ENCODE measurements at regions not wholly inside any gene's neighbourhood (a gene's known extent, or its start where the extent isn't known, plus 50 kb on each side); places are given as distances from the start of the nearest gene placed in this dataset.
"Not testable (repeated sequence)": the region's sequence is repeated elsewhere in the genome, so short reads cannot be mapped to it uniquely, and the experiment has no call there.

DNA sequence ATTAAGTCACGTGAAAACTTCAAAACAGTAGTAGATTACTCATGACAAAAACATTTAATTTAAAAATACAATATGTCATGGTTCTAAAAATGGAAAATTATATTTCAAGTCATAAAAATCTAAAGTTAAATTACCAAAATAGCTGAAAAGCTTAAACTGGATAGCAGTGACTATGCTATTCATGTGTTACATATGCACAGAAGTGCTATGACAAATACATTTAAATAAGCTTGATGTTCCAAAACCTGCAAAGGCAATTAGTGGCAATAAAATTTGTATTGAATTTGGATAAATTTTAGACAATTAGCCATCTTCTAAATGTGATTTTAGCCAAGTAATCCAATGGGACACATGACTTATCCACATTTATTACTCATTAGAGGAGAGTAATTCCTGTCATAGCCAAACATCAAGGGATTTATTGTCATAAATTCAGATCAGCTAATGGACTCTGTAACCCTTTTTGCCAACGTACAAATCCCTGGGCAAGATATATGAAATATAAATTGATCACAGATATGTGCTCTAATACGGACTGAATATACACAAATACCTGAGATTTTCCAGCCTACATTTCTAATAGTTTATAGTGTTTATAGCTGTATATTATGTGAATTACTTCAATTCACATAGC lies 419.4 kb downstream of the ISL1 start:
- no peak for DNase-seq

DNA sequence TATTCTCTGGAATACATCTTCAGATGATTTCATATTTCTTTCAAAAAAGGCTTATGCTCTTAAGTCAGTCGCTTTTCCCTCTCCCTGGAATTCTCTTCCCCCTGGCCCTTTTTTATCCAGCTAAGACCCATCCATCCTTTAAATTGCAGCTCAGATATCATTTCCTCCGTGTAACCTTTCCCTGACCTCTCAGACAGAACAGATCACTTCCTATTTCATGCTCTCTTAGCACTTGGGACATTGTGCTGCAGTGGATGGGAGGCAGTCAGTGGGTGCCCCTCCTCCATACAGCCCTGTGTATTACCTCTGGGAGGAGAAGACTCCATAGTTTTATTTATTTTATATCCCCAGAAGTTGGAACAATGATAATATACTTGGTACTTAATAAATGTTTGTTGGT lies 423.4 kb downstream of the ISL1 start:
- DNase-seq = no peak

- DNase-seq = no peak
These were observed 427.3 kb downstream of the ISL1 start for GRCh38 chr5:51810592-51810991.

DNA sequence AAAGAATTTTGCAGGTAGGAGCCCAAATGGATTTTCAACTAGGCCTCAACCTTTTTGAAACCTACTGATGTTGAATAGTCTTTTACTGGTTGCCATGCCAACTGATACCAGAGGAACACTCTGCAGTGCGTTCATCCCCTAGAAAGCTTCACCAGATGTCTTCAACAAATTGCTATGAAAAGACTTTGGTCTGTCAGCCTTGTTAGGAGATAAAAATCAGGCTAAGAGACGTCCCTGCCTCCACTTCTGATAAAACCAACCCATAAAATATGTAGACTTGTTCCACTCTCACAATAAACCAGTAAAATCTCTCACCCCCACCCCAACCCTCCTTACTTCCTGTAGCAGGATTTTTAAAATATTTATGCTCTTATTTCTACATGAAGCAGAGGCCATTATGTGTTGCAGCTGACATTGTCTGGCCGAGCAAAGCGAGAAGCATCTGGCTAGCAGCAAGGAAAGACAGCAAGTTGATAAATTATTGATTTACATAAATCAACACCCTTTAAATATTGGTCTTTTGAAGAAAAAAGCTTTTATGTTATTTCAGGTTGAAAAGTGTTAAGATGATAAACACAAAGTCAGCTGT lies 428.7 kb downstream of the ISL1 start:
- DNase-seq = no peak

DNA sequence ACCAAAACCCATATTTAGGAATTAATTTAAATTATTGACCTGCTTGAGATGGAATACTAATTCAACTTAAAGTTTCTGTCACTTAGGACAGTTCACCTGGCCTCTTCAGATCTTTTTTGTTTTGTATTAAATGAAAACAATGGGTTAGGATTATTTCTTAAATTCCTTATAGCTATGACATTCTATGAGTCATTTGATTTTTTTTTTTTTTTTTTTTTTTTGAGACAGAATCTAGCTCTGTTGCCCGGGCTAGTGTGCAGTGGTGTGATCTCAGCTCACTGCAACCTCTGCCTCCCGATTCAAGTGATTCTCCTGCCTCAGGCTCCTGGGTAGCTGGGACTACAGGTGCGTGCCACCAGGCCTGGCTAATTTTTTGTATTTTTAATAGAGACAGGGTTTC lies 431.6 kb downstream of the ISL1 start:
- not testable (repeated sequence) for DNase-seq

GRCh38 chr5:51816427-51816826 lies 433.2 kb downstream of the ISL1 start:
- no peak for DNase-seq

GRCh38 chr5:51821697-51822096 lies 438.4 kb downstream of the ISL1 start:
- DNase-seq = no peak

DNA sequence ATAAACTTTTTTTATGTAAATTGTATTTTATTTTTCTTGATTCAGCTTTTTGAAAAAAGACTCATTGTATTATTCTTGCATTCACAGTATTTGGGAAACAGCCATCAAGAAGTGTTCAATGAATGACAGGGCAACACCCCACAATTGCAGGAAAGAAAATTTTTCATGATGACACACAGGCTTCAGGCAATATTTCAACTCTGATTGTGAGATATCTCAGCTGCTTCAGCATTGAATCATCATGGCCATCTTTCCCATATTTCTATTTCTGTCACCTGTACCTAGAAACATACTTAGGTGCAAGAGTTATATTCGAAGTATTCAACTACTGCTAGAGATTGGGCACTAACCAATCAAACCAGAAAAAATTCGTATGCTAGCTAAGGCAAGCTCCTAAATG lies 446.0 kb downstream of the ISL1 start:
- DNase-seq = no peak

DNA sequence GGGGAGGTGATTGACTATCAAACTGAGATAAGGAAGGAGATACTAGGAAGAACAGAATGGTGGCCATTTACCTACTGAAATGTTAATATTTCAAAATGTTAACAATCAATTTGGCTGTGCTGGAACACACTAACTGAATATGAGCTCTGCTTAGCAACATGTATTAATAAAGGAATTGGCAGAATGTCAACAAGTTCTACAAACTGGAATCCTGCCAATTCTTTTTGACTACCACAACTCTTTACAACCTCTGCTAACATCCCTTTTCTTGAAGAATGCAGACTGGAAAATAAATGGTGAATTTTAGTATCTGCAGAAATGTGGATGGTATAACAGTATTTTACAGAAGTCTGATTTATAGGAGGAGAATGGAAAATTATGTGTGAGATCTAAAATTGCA lies 446.4 kb downstream of the ISL1 start:
- DNase-seq = no peak

GRCh38 chr5:51832934-51833470 lies 449.8 kb downstream of the ISL1 start:
- DNase-seq = no peak

DNA sequence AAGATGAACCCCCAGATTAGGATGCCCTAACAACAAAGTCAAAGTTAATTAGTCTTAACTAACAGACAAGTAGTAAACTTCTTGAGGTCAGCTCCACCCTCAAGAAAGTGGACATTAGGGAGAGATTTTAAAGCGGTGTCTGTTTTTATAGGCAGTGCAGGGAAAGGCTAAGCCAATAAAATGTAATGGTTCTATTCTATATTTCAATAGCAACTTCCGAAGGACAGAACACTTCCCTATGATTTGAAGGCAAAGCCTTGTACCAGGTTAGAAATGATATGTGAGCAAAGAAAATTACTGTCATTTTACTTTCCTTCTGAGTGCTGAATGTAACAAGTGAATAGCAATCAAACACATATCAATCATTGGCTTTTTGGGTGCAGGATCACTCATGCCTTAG lies 455.2 kb downstream of the ISL1 start:
- no peak for DNase-seq

DNA sequence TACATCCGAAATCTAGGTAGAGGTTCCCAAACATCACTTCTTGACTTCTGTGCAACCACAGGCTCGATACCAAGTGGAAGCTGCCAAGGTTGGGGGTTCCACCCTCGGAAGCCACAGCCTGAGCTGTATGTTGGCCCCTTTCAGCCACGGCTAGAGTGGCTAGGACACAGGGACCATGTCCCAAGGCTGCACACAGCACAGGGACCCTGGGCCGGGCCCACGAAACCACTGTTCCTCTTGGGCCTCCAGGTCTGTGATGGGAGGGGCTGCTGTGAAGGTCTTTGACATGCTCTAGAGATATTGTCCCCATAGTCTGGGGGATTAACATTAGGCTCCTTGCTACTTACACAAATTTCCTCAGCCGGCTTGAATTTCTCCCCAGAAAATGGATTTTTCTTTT lies 460.6 kb downstream of the ISL1 start:
- DNase-seq = no peak

GRCh38 chr5:51846015-51846414 lies 462.8 kb downstream of the ISL1 start:
- no peak for DNase-seq

GRCh38 chr5:51859624-51860023 lies 476.4 kb downstream of the ISL1 start:
- DNase-seq = no peak

GRCh38 chr5:51860532-51861018 lies 477.3 kb downstream of the ISL1 start:
- DNase-seq = no peak

GRCh38 chr5:51872144-51872543 lies 488.9 kb downstream of the ISL1 start:
- no peak for DNase-seq

GRCh38 chr5:51881901-51882300 lies 498.7 kb downstream of the ISL1 start:
- DNase-seq = no peak

DNA sequence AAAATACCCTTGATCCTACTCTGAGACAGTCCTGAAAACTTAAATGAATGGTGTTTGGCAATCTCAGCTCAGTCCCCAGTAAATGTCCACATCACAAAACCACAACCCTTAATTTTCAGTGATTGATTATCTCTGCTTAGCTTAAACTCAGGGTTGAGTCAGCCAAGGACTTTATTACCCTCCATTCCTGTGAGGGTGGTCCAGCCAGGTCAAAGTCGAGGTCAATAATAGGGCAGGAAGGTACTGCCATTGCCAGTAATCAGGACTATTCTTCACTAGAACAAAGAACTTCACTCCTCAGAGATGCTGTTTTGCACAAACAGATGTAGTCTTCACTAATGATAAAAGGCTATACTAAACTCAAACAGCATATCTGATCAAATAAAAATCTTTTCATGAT lies 499.4 kb downstream of the ISL1 start:
- no peak for DNase-seq

DNA sequence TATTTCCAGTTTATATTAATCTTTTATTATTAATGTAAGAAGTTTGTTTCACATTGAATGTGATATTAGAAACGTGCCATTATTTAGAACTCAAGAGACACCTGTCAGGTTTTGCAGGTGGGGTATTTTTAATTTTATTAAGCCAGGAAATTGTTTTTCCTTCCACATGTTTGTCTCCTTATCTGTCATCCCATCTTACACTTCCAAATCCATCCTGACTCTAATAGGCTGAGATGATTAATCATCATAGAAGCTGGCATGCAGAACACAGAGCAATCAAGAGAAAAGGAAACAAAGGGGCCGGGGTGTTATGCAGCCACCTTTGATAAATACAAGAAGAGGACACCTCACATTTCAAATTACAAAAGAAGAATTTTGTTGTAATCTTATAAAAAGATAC lies 506.5 kb downstream of the ISL1 start:
- DNase-seq = no peak

- DNase-seq = no peak
These were observed 507.3 kb downstream of the ISL1 start for GRCh38 chr5:51890435-51891116.

- no peak for DNase-seq
These were observed 509.4 kb downstream of the ISL1 start for GRCh38 chr5:51892680-51893079.

DNA sequence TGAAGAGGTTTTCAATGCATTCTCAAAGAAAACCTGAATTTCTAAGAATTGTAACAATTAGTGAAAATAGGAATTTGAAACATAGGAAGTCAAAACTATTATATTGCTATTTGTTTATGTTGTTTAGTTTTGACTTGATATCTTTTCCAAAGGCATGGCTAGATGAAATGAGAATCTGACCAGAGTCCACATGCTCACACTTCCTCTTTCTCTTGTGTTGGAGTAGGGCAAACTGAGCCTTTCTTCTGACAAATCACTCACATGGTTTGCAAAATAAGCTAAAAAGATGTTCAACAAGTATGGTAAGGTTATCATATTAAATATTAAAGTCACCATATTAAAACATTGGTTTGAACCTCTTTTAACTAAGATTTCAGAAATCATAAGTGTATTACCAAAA lies 512.6 kb downstream of the ISL1 start:
- DNase-seq = no peak

DNA sequence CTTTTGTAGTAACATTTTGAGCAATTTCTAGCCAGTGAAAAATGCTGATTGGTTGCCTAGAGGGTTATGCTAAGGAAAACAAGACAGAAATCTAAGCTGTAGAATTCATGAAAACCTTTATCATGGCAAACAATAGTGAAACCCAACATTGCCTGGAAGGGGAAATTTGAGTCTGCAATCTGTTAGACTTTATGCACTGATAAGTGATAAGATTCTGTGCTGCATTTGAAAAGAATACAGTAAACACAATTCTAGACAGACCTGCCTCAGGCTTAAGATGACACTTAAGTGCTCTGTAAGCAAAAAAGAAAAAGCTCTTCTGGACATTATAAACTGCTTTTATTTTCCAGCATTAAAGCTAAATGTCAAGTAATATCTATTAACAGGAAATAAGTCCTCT lies 519.3 kb downstream of the ISL1 start:
- DNase-seq = no peak

GRCh38 chr5:51908215-51908614 lies 525.0 kb downstream of the ISL1 start:
- no peak for DNase-seq

Data from GDM1 (cell line).